ENCODE measurements at regions not wholly inside any gene's neighbourhood (a gene's known extent, or its start where the extent isn't known, plus 50 kb on each side); places are given as distances from the start of the nearest gene placed in this dataset.

- BruUV-seq (replicated peaks): no TSS peak
- POLR2A ChIA-PET: interaction anchor here (1.2 to 3.2 kb wide), 5 partner anchors 8 to 431 kb away, joined by 3 to 20 read pairs (median 6); partner anchors contain the start of gene VEGFA
- H3K4me1 Mint-ChIP-seq (ENCODE audit: insufficient read depth, unreplicated experiment): peaks cover 69% of the 10 kb centered on the region
Observed at GRCh38 chr6:44060612-44061374, 66.5 kb downstream of the MRPL14 start.

GRCh38 chr6:44059359-44060346 is 67.6 kb downstream of the MRPL14 start:
- intact Hi-C loops (cut with micrococcal nuclease): no loop called here
- ChIA-PET POLR2A (interaction anchor here (0.9 to 3.2 kb wide), 11 partner anchors 10 to 388 kb away, joined by 3 to 20 read pairs (median 8); partner anchors contain the start of gene VEGFA), CTCF (interaction anchor here (0.5 to 2.7 kb wide), 5 partner anchors 15 to 291 kb away, joined by 3 to 24 read pairs (median 4); partner anchors contain the start of gene VEGFA)

More at GRCh38 chr6:44060612-44061374, 66.5 kb downstream of the MRPL14 start:
- Mint-ChIP-seq H3K9me3 (ENCODE audit: unreplicated experiment) (no peaks in the 10 kb centered on the region), H3K4me3 (ENCODE audit: unreplicated experiment) (no peak overlapping the region), H3K27ac (ENCODE audit: low read depth, unreplicated experiment) (peak overlapping the region; percentile 84), H3K36me3 (ENCODE audit: insufficient read depth, unreplicated experiment) (no peaks in the 10 kb centered on the region), H3K27me3 (ENCODE audit: insufficient read depth, unreplicated experiment) (no peaks in the 10 kb centered on the region)
- CTCF ChIA-PET: interaction anchor here (0.5 to 1.4 kb wide), 5 partner anchors 18 to 291 kb away, joined by 3 to 9 read pairs (median 3); partner anchors contain the start of gene VEGFA
- intact Hi-C loops (cut with micrococcal nuclease): no loop called here
- TF ChIP-seq CTCF (IDR thresholded peaks at IDR 0.05; ENCODE audit: unreplicated experiment): no peak
- peak; percentile 65 for DNase-seq (ENCODE audit: unreplicated experiment)

GRCh38 chr6:44058617-44059358 is 68.5 kb downstream of the MRPL14 start:
- H3K4me1 Mint-ChIP-seq (ENCODE audit: insufficient read depth, unreplicated experiment): peaks cover 66% of the 10 kb centered on the region
- peak overlapping the region; percentile 58 for H3K4me3 Mint-ChIP-seq (ENCODE audit: unreplicated experiment)
- peak overlapping the region; percentile 93 for H3K27ac Mint-ChIP-seq (ENCODE audit: low read depth, unreplicated experiment)
- intact Hi-C loops (cut with micrococcal nuclease): loop anchor here (1.0 kb wide), 1 partner anchor 46 kb away; no protein-coding TSS in a partner anchor
- TF ChIP-seq CTCF (IDR thresholded peaks at IDR 0.05; ENCODE audit: unreplicated experiment): no peak
- peak; percentile 99 for DNase-seq (ENCODE audit: unreplicated experiment)
- CTCF ChIA-PET: interaction anchor here (0.8 to 2.7 kb wide), 8 partner anchors 10 to 285 kb away, joined by 3 to 24 read pairs (median 4); no protein-coding TSS in a partner anchor
- no peaks in the 10 kb centered on the region for H3K36me3 Mint-ChIP-seq (ENCODE audit: insufficient read depth, unreplicated experiment)
- POLR2A ChIA-PET: interaction anchor here (0.7 to 3.2 kb wide), 15 partner anchors 9 to 455 kb away, joined by 3 to 20 read pairs (median 6); partner anchors contain the start of gene VEGFA
- no peaks in the 10 kb centered on the region for H3K27me3 Mint-ChIP-seq (ENCODE audit: insufficient read depth, unreplicated experiment)
- no peaks in the 10 kb centered on the region for H3K9me3 Mint-ChIP-seq (ENCODE audit: unreplicated experiment)
- no TSS peak for BruUV-seq (replicated peaks)

More at GRCh38 chr6:44059359-44060346, 67.6 kb downstream of the MRPL14 start:
- peak; percentile 98 for DNase-seq (ENCODE audit: unreplicated experiment)
- TSS peak; percentile 74 for BruUV-seq (replicated peaks)
- TF ChIP-seq CTCF (IDR thresholded peaks at IDR 0.05; ENCODE audit: unreplicated experiment): no peak
- H3K36me3 Mint-ChIP-seq (ENCODE audit: insufficient read depth, unreplicated experiment): no peaks in the 10 kb centered on the region
- peak overlapping the region; percentile 93 for H3K27ac Mint-ChIP-seq (ENCODE audit: low read depth, unreplicated experiment)
- H3K27me3 Mint-ChIP-seq (ENCODE audit: insufficient read depth, unreplicated experiment): no peaks in the 10 kb centered on the region
- peak overlapping the region; percentile 58 for H3K4me3 Mint-ChIP-seq (ENCODE audit: unreplicated experiment)
- peaks cover 67% of the 10 kb centered on the region for H3K4me1 Mint-ChIP-seq (ENCODE audit: insufficient read depth, unreplicated experiment)
- H3K9me3 Mint-ChIP-seq (ENCODE audit: unreplicated experiment): no peaks in the 10 kb centered on the region

Data from MCF 10A (cell line).